OCI-LY3 (cell line): ENCODE measurements at regions not wholly inside any gene's neighbourhood (a gene's known extent, or its start where the extent isn't known, plus 50 kb on each side); places are given as distances from the start of the nearest gene placed in this dataset.

ENCODE experiments used
- CTCF ChIP-seq: fragments of 200-600, 300-600 bp; sonication (generic); IDR thresholded peaks from 2 replicates; pipeline ENCODE4 v1.5.1; 2014; ENCODE audit warnings: antibody characterized with exemption, low read length, low read depth
- EZH2phosphoT487 ChIP-seq: fragments of 200-600 bp; shearing (Covaris generic); IDR thresholded peaks from 2 replicates; pipeline ENCODE4 v1.6.1; 2018; ENCODE audit warnings: antibody characterized with exemption, mixed run types, low read depth

GRCh38 chr7:46170792-46171191 is 249.7 kb upstream of the IGFBP3 start:
- TF ChIP-seq CTCF (no peak), EZH2phosphoT487 (no peak)
